Omental fat pad (tissue), 3 donors: ENCODE measurements at regions not wholly inside any gene's neighbourhood (a gene's known extent, or its start where the extent isn't known, plus 50 kb on each side); places are given as distances from the start of the nearest gene placed in this dataset.

ENCODE experiments used
- ATAC-seq: fragments of 150-250 bp; one replicate; pipeline ENCODE4 v1.9.1; 2016; ENCODE audit warnings: mild to moderate bottlenecking, moderate library complexity; ENCODE audit not compliant: low FRiP score
- DNase-seq: peaks from one replicate; pipeline ENCODE4 v3.0.0-alpha.2; 2019; ENCODE audit warnings: low spot score
- TF ChIP-seq, protein P1 (sequence below), 3 donors: fragments of 450-650 bp; IDR thresholded peaks; one replicate each; pipeline ENCODE4 v1.5.1; 2016 to 2017; ENCODE audit warnings: antibody characterized with exemption in 3 of 3, mild to moderate bottlenecking in 3 of 3, moderate library complexity in 2 of 3

DNA sequence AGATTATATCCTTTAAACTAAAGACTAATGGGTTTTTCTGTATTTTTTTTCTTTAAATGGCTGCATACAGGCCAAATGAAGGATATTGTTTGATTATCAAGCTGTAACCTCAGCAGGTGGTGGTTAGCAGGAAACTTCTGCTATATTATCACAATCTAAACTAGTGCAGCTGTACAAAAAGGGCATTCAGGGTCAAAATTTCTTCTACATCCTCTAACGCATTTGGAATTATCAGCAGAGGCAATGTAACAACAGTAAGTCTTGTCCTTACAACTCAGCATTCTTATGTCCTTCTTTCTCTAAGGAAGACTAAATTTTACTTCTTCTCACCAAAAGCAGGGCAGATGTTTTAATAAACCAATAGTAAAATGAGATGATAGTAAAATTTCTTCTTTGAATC, 135.8 kb upstream of the FN1 start:
- TF ChIP-seq, protein P1, sequence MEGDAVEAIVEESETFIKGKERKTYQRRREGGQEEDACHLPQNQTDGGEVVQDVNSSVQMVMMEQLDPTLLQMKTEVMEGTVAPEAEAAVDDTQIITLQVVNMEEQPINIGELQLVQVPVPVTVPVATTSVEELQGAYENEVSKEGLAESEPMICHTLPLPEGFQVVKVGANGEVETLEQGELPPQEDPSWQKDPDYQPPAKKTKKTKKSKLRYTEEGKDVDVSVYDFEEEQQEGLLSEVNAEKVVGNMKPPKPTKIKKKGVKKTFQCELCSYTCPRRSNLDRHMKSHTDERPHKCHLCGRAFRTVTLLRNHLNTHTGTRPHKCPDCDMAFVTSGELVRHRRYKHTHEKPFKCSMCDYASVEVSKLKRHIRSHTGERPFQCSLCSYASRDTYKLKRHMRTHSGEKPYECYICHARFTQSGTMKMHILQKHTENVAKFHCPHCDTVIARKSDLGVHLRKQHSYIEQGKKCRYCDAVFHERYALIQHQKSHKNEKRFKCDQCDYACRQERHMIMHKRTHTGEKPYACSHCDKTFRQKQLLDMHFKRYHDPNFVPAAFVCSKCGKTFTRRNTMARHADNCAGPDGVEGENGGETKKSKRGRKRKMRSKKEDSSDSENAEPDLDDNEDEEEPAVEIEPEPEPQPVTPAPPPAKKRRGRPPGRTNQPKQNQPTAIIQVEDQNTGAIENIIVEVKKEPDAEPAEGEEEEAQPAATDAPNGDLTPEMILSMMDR (IDR thresholded peaks at IDR 0.05) = no peak

DNA sequence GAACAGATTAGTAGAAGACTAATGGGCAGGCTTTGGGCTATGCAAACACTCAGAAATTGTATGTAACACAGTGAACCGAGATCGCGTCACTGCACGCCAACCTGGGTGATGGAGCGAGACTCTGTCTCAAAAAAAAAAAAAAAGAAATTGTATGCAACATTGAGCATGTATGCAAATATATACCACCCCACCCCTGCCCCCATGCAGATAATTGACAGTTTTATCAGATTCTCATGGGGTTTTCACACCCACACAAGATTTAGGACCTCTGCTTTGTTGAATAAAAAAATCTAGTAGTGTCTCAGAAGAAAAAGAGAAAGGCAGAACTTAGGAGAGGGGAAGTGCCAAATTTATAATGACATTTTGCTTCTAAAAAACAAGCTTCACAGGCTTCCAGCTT, 131.6 kb upstream of the FN1 start:
- DNase-seq (no peak), ATAC-seq (no peak)
- TF ChIP-seq, protein P1 (IDR thresholded peaks at IDR 0.05) = no peak

More for the DNA sequence above, 135.8 kb upstream of the FN1 start:
- no peak for DNase-seq
- ATAC-seq = no peak

DNA sequence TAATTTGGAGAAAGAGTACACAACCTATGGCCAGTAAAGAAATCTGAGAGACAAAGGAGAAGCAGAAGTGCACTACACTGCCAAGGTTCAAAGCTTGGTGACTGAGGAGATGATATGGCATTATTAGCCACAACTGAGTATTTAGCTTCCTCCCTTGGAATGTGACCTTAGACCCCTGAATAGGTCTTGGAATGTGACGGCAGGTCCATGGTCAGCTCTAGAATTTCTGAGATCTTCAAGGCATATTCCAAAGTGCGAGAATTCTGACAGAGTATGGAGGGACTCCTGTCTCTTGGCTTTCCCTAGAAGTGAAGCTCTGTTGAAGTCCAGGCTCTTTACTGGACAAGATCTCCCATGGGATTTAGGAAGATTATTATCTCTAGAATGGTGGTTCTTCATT, 130.0 kb upstream of the FN1 start:
- DNase-seq (no peak), ATAC-seq (no peak)
- TF ChIP-seq, protein P1 (IDR thresholded peaks at IDR 0.05) = no peak

DNA sequence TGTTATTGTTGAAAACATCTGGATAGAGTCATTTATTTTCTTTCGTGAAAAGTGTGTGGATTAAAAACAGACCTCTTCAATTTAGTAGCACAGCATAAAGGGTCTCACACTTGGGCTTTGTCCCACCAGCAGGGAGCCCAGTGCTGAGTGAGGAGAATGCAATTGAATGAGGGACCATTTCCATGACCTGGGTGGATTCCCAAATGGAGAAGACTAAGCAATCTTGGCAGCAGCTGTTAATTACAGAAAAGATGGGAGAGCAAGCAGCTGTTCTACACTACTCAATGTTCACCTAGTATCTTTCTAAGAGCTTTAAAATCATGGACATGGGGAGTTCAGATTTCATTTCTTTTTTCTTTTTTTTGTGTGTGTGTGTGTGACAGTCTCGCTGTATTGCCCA, 121.8 kb upstream of the FN1 start:
- no peak for ATAC-seq
- TF ChIP-seq, protein P1 (IDR thresholded peaks at IDR 0.05) = no peak

DNA sequence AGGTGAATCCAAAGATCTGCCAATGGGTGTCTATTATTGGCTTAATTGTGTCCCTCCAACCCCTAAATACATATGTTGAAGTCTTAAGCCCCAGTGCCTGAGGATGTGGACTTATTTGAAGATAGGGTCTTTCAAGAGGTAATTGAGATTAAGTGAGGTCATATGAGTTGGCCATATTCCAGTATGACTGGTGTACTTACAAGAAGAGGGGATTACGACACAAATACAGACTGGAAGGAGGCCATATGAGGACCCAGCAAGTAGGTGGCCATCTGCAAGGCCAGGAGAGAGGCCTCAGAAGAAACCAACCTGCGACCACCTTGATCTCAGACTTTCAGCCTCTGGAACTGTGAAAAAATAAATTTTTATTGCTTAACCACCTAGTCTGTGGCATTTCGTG, 121.1 kb upstream of the FN1 start:
- ATAC-seq (no peak), DNase-seq (no peak)
- TF ChIP-seq, protein P1 (IDR thresholded peaks at IDR 0.05) = no peak

More for the DNA sequence above, 121.8 kb upstream of the FN1 start:
- DNase-seq = no peak

DNA sequence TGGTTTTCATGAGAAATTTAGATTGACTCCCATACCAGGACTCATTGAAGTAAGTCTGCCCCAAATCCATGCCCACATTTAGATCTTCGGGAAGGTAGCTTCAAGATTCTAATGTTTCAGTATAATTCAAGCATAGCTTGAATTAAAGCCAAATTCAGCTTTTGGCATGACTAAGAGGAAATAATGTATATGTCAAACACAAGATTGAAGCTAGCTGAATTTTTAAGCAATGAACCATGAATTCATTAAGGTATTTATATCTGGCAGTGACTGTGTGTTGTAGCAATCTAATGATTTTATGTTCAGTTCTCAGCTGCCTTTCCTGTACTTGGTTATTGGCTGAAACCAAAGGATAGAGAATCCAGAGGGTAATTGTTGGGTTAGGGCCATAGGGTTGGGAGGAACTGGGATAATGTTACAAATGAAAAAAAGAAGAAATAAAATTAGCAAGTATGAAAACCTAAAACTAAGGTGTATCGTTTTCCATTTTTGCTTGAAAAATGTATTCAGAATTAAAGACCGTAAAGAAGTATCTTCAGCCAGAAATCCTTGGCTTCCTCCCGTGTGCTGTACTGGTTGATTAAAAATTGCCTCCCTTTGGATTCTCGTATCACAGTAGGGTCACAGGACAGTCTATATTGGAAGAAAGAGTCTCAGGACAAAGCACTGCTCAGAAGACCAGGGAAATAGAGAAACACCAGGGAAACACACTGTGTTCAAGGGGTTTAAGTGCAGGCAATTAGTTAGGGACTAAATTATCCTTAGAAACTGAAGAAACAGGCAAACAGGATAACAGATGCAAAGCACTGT, 119.0 kb upstream of the FN1 start:
- TF ChIP-seq, protein P1 (IDR thresholded peaks at IDR 0.05) = no peak
- DNase-seq (no peak), ATAC-seq (no peak)

DNA sequence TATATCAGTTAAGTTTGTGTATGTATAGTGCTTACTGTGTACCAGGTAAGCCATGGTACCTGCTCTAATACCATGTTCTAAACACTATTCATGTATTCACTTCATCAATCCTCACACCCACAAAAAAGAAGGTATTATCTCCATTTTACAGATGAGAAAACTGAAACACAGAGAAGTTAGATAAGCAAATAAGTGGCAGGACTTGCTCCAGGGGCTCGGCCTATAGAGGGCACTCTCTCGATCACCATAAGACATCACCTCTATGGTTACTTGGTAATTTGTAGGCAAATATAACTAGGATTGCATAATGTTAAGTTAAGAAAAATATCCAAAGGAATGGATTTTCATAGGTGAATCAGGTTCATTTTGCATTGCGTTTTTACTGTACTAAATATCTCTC, 118.1 kb upstream of the FN1 start:
- ATAC-seq = no peak
- TF ChIP-seq, protein P1 (IDR thresholded peaks at IDR 0.05) = no peak
- no peak for DNase-seq
